Choroid plexus epithelial cell (primary cell): ENCODE measurements at regions not wholly inside any gene's neighbourhood (a gene's known extent, or its start where the extent isn't known, plus 50 kb on each side); places are given as distances from the start of the nearest gene placed in this dataset.

Experiments
- DNase-seq: peaks from one replicate; pipeline ENCODE4 v3.0.0-alpha.2; 2010; ENCODE audit warnings: low read depth
- H3K4me3 ChIP-seq: 2 replicates; pipeline ENCODE4 v1.5.1; 2011; ENCODE audit warnings: low read depth, mild to moderate bottlenecking, control low read depth, low read length, moderate library complexity
- CTCF ChIP-seq: conservative IDR thresholded peaks from 2 replicates; pipeline ENCODE4 v1.5.1; 2011; ENCODE audit warnings: low read depth, mild to moderate bottlenecking, control low read depth, inconsistent platforms, low read length, moderate library complexity

- DNase-seq = no peak
- TF ChIP-seq CTCF = no peak
- H3K4me3 ChIP-seq = no peak overlapping the region
Observed at GRCh38 chr5:167598166-167598565, 693.3 kb upstream of the WWC1 start.

- no peak overlapping the region for H3K4me3 ChIP-seq
- no peak for DNase-seq
- TF ChIP-seq CTCF = no peak
Observed at GRCh38 chr5:167602067-167602466, 689.4 kb upstream of the WWC1 start.

- TF ChIP-seq CTCF = no peak
- DNase-seq = no peak
- H3K4me3 ChIP-seq = no peak overlapping the region
Observed at GRCh38 chr5:167603135-167603534, 688.3 kb upstream of the WWC1 start.

GRCh38 chr5:167608390-167609272, 682.8 kb upstream of the WWC1 start:
- no peak for TF ChIP-seq CTCF
- no peak overlapping the region for H3K4me3 ChIP-seq
- no peak for DNase-seq

GRCh38 chr5:167614294-167615021, 677.0 kb upstream of the WWC1 start:
- H3K4me3 ChIP-seq = no peak overlapping the region
- no peak for TF ChIP-seq CTCF
- no peak for DNase-seq

- H3K4me3 ChIP-seq = no peak overlapping the region
- DNase-seq = no peak
- TF ChIP-seq CTCF = no peak
Observed at GRCh38 chr5:167616043-167616890, 675.2 kb upstream of the WWC1 start.
